WTC11 (cell line): ENCODE measurements at regions not wholly inside any gene's neighbourhood (a gene's known extent, or its start where the extent isn't known, plus 50 kb on each side); places are given as distances from the start of the nearest gene placed in this dataset.

Source experiments
- ATAC-seq: fragments of 200-7000 bp; cut with Tn5 transposase; 2 replicates; pipeline ENCODE4 v1.10.0; 2021; ENCODE audit warnings: mild to moderate bottlenecking, moderate library complexity
- CTCF ChIA-PET: fragments of 300-600 bp; sonication (Branson Sonifier 250); formaldehyde crosslinking; loops from one replicate; lab custom pipeline; 2021; ENCODE audit warnings: antibody characterized with exemption; lab: Charles Lee
- POLR2A ChIA-PET: fragments of 350-600 bp; sonication (Branson Sonifier 250); formaldehyde crosslinking; loops from one replicate; lab custom pipeline; 2021; ENCODE audit warnings: antibody characterized with exemption; lab: Charles Lee
- DNase-seq: peaks from one replicate; pipeline ENCODE4 v3.0.0; 2021; ENCODE audit warnings: low spot score
- H3K27ac Mint-ChIP-seq: 2 replicates; pipeline ENCODE4 v1.8.0; 2021; ENCODE audit warnings: mixed read lengths
- H3K27me3 Mint-ChIP-seq: 2 replicates; pipeline ENCODE4 v1.8.0; 2021; ENCODE audit warnings: low read depth, mild to moderate bottlenecking, moderate library complexity, mixed read lengths
- H3K36me3 Mint-ChIP-seq: 2 replicates; pipeline ENCODE4 v1.8.0; 2021; ENCODE audit warnings: mixed read lengths
- H3K4me1 Mint-ChIP-seq: 2 replicates; pipeline ENCODE4 v1.8.0; 2022; ENCODE audit warnings: mixed read lengths
- H3K4me3 Mint-ChIP-seq: 2 replicates; pipeline ENCODE4 v1.8.0; 2021; ENCODE audit warnings: mild to moderate bottlenecking, moderate library complexity, mixed read lengths
- H3K9me3 Mint-ChIP-seq: 2 replicates; pipeline ENCODE4 v1.8.0; 2021; ENCODE audit warnings: mixed read lengths
- CBFB ChIP-seq: sonication (generic); formaldehyde crosslinking; IDR thresholded peaks from 2 replicates; pipeline ENCODE4 v1.8.1; 2022; ENCODE audit warnings: mild to moderate bottlenecking, low read depth, missing genetic modification reagents
- JUN ChIP-seq: sonication (generic); formaldehyde crosslinking; IDR thresholded peaks from 2 replicates; pipeline ENCODE4 v1.8.0; 2023; ENCODE audit warnings: mild to moderate bottlenecking, missing genetic modification reagents
- NFATC4 ChIP-seq: fragments of 250-450 bp; sonication (Bioruptor Pico); IDR thresholded peaks from 2 replicates; pipeline ENCODE4 v1.9.0; 2021; ENCODE audit warnings: mild to moderate bottlenecking
- NR3C1 ChIP-seq: sonication (generic); formaldehyde crosslinking; conservative IDR thresholded peaks from 2 replicates; pipeline ENCODE4 v1.8.1; 2023; ENCODE audit warnings: low read depth, mild to moderate bottlenecking, missing genetic modification reagents
- ZBTB21 ChIP-seq: sonication (generic); formaldehyde crosslinking; IDR thresholded peaks from 2 replicates; pipeline ENCODE4 v1.8.1; 2023; ENCODE audit warnings: mild to moderate bottlenecking, missing genetic modification reagents, borderline replicate concordance
- ZNF138 ChIP-seq: sonication (generic); formaldehyde crosslinking; conservative IDR thresholded peaks from 2 replicates; pipeline ENCODE4 v1.8.1; 2022; ENCODE audit warnings: mild to moderate bottlenecking, moderate library complexity, missing genetic modification reagents
- ZNF219 ChIP-seq: sonication (generic); formaldehyde crosslinking; IDR thresholded peaks from 2 replicates; pipeline ENCODE4 v1.8.0; 2023; ENCODE audit warnings: missing genetic modification reagents, mild to moderate bottlenecking, borderline replicate concordance
- ZNF232 ChIP-seq: sonication (generic); formaldehyde crosslinking; IDR thresholded peaks from 2 replicates; pipeline ENCODE4 v1.8.0; 2022; ENCODE audit warnings: mild to moderate bottlenecking, missing genetic modification reagents
- ZNF671 ChIP-seq: fragments of 250-450 bp; sonication (Bioruptor Pico); IDR thresholded peaks from 2 replicates; pipeline ENCODE4 v1.8.0; 2021; ENCODE audit warnings: mild to moderate bottlenecking
- TF ChIP-seq, protein P1 (sequence below): sonication (generic); formaldehyde crosslinking; IDR thresholded peaks from 2 replicates; pipeline ENCODE4 v1.8.0; 2023; ENCODE audit warnings: mild to moderate bottlenecking, missing genetic modification reagents
- TF ChIP-seq, protein P2 (sequence below): sonication (generic); formaldehyde crosslinking; IDR thresholded peaks from 2 replicates; pipeline ENCODE4 v1.8.1; 2023; ENCODE audit warnings: mild to moderate bottlenecking, missing genetic modification reagents
- TF ChIP-seq, protein P3 (sequence below): fragments of 250-450 bp; sonication (Bioruptor Pico); IDR thresholded peaks from 2 replicates; pipeline ENCODE4 v1.9.0; 2021; ENCODE audit warnings: mild to moderate bottlenecking, borderline replicate concordance
- TF ChIP-seq, protein P4 (sequence below): fragments of 250-450 bp; sonication (Bioruptor Pico); IDR thresholded peaks from 2 replicates; pipeline ENCODE4 v1.9.0; 2021; ENCODE audit warnings: moderate library complexity, mild to moderate bottlenecking, inconsistent platforms, borderline replicate concordance
- TF ChIP-seq, protein P5 (sequence below): fragments of 250-450 bp; sonication (Bioruptor Pico); IDR thresholded peaks from 2 replicates; pipeline ENCODE4 v1.9.0; 2021; ENCODE audit warnings: mild to moderate bottlenecking
- TF ChIP-seq, protein P6 (sequence below): fragments of 250-450 bp; sonication (Bioruptor Pico); conservative IDR thresholded peaks from 2 replicates; pipeline ENCODE4 v1.9.0; 2021; ENCODE audit warnings: mild to moderate bottlenecking

DNA sequence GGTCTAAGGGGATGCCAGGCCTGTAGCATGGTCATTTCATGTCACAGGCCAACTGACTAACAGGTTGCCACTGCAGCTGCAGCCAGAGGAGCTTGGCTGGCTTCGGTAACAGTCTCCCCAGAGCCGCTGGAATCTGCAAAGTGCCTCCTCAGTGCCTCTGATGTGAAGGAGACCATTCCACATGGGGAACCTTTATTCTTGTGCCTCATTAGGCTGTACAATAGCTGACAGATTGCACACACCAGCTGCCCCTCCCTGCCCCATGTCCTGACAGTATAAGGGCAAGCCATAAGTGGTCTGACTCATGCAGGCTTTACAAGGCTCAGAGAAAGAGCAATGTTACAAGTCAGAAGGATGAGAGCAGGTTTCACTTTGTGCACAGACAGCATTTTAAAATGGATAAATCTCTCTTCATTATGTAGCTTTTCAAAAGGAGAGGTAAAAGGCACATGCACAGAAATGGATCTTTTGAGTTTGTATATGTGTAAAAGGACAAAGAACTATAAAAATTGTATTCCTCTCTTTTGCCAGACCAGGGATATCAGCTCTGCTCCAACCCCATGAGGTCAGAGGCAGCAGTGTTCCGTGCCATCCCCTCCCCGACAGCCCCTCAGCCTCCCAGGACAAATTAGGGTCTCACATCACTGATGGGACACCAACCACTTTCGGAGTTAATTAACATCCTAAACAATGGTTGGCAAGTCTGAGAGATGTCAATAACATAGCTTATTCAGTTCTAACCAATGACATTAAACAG is 467.8 kb downstream of the TMEM232 start (continued):
- TF ChIP-seq, protein P1, sequence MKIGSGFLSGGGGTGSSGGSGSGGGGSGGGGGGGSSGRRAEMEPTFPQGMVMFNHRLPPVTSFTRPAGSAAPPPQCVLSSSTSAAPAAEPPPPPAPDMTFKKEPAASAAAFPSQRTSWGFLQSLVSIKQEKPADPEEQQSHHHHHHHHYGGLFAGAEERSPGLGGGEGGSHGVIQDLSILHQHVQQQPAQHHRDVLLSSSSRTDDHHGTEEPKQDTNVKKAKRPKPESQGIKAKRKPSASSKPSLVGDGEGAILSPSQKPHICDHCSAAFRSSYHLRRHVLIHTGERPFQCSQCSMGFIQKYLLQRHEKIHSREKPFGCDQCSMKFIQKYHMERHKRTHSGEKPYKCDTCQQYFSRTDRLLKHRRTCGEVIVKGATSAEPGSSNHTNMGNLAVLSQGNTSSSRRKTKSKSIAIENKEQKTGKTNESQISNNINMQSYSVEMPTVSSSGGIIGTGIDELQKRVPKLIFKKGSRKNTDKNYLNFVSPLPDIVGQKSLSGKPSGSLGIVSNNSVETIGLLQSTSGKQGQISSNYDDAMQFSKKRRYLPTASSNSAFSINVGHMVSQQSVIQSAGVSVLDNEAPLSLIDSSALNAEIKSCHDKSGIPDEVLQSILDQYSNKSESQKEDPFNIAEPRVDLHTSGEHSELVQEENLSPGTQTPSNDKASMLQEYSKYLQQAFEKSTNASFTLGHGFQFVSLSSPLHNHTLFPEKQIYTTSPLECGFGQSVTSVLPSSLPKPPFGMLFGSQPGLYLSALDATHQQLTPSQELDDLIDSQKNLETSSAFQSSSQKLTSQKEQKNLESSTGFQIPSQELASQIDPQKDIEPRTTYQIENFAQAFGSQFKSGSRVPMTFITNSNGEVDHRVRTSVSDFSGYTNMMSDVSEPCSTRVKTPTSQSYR (CRISPR knock-in tag): no peak
- TF ChIP-seq JUN (CRISPR knock-in tag) (no peak), ZNF671 (CRISPR knock-in tag) (no peak), ZNF232 (CRISPR knock-in tag) (no peak)
- TF ChIP-seq, protein P2, sequence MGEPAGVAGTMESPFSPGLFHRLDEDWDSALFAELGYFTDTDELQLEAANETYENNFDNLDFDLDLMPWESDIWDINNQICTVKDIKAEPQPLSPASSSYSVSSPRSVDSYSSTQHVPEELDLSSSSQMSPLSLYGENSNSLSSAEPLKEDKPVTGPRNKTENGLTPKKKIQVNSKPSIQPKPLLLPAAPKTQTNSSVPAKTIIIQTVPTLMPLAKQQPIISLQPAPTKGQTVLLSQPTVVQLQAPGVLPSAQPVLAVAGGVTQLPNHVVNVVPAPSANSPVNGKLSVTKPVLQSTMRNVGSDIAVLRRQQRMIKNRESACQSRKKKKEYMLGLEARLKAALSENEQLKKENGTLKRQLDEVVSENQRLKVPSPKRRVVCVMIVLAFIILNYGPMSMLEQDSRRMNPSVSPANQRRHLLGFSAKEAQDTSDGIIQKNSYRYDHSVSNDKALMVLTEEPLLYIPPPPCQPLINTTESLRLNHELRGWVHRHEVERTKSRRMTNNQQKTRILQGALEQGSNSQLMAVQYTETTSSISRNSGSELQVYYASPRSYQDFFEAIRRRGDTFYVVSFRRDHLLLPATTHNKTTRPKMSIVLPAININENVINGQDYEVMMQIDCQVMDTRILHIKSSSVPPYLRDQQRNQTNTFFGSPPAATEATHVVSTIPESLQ (CRISPR knock-in tag): no peak

DNA sequence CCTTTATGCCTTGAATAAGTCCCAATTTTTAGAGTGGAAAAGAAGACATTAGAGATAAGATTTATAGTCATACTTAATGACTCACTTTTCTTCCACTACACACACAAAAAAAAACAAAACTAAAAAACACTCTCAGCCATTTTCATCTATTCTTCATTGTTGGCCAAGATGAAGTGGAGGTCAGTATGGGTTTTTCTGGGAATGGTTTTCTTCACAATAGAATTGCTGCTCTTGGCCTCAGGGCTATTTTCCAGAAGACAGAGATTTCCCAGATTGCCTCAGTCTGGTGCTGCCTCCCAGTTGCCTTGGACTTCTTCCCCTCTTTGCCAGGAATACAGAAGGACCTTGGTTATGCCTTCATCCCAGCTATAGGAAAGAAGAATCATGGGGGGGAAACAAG is 463.7 kb downstream of the TMEM232 start:
- Mint-ChIP-seq H3K27me3 (no peaks in the 10 kb centered on the region), H3K27ac (no peak overlapping the region), H3K9me3 (no peaks in the 10 kb centered on the region), H3K4me3 (no peak overlapping the region), H3K36me3 (no peaks in the 10 kb centered on the region), H3K4me1 (peaks cover 10% of the 10 kb centered on the region)
- TF ChIP-seq NFATC4: no peak
- no peak for TF ChIP-seq NR3C1 (CRISPR knock-in tag)
- DNase-seq (no peak), ATAC-seq (no peak)
- POLR2A ChIA-PET: no interaction called here
- CTCF ChIA-PET: no interaction called here

DNA sequence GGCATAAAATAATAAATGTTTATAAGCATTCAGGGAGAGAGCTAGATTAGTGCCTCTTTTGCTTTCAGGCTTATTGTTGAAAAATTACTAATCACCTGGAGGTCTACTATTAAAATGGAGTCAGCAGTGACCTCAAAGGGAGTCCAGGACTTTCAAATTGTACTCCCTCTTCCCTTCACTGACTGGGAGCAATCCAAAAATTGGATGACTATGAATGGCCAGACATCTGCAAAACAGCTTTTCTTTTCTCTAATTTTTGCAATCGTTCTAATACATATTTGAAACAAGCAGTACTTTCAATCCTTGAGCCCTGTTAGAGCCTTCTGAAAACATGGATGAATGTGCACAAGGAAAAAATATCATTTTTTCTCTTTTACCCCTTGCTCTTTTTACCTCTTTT is 461.8 kb downstream of the TMEM232 start:
- no peaks in the 10 kb centered on the region for H3K36me3 Mint-ChIP-seq
- CTCF ChIA-PET: no interaction called here
- no peak for DNase-seq
- TF ChIP-seq CBFB (CRISPR knock-in tag) (no peak), JUN (CRISPR knock-in tag) (no peak), ZNF138 (no peak), ZNF232 (CRISPR knock-in tag) (no peak), ZNF219 (no peak), ZBTB21 (no peak)
- TF ChIP-seq, protein P3, sequence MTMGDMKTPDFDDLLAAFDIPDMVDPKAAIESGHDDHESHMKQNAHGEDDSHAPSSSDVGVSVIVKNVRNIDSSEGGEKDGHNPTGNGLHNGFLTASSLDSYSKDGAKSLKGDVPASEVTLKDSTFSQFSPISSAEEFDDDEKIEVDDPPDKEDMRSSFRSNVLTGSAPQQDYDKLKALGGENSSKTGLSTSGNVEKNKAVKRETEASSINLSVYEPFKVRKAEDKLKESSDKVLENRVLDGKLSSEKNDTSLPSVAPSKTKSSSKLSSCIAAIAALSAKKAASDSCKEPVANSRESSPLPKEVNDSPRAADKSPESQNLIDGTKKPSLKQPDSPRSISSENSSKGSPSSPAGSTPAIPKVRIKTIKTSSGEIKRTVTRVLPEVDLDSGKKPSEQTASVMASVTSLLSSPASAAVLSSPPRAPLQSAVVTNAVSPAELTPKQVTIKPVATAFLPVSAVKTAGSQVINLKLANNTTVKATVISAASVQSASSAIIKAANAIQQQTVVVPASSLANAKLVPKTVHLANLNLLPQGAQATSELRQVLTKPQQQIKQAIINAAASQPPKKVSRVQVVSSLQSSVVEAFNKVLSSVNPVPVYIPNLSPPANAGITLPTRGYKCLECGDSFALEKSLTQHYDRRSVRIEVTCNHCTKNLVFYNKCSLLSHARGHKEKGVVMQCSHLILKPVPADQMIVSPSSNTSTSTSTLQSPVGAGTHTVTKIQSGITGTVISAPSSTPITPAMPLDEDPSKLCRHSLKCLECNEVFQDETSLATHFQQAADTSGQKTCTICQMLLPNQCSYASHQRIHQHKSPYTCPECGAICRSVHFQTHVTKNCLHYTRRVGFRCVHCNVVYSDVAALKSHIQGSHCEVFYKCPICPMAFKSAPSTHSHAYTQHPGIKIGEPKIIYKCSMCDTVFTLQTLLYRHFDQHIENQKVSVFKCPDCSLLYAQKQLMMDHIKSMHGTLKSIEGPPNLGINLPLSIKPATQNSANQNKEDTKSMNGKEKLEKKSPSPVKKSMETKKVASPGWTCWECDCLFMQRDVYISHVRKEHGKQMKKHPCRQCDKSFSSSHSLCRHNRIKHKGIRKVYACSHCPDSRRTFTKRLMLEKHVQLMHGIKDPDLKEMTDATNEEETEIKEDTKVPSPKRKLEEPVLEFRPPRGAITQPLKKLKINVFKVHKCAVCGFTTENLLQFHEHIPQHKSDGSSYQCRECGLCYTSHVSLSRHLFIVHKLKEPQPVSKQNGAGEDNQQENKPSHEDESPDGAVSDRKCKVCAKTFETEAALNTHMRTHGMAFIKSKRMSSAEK (CRISPR knock-in tag): no peak
- TF ChIP-seq, protein P4, sequence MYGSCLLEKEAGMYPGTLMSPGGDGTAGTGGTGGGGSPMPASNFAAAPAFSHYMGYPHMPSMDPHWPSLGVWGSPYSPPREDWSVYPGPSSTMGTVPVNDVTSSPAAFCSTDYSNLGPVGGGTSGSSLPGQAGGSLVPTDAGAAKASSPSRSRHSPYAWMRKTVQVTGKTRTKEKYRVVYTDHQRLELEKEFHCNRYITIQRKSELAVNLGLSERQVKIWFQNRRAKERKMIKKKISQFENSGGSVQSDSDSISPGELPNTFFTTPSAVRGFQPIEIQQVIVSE (CRISPR knock-in tag): no peak
- TF ChIP-seq, protein P5, sequence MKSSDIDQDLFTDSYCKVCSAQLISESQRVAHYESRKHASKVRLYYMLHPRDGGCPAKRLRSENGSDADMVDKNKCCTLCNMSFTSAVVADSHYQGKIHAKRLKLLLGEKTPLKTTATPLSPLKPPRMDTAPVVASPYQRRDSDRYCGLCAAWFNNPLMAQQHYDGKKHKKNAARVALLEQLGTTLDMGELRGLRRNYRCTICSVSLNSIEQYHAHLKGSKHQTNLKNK (CRISPR knock-in tag): no peak
- TF ChIP-seq, protein P6, sequence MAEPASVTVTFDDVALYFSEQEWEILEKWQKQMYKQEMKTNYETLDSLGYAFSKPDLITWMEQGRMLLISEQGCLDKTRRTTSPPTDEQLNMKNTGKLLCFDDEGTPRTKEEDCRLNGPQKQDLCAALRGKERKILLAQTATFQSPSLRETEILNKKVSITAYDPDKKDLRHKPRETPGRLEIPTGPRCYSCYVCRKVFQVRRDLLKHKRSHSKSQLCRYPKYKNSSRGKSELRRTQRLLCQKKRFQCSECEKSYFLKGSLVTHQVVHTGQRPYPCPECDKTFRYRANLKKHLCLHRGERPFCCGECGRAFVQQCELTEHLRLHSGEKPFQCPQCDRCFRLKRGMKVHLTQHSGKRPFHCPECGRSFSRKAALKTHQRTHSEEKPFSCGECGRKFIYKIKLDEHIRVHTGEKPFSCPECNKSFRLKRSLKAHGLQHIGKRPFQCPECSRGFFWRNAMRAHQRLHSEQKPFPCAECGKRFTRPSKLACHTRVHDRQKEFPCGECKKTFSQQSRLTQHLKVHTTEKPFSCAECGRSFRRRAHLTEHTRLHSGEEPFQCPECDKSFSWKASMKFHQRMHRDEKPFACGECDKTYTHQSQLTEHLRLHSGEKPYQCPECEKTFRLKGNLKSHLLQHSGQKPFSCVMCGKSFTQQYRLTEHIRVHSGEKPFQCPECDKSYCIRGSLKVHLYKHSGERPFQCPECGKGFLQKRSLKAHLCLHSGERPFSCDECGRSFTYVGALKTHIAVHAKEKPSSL: no peak
- POLR2A ChIA-PET: no interaction called here
- no peaks in the 10 kb centered on the region for H3K27me3 Mint-ChIP-seq
- ATAC-seq: no peak
- no peak overlapping the region for H3K27ac Mint-ChIP-seq
- peaks cover 6% of the 10 kb centered on the region; the same call in 1 of the 2 replicates for H3K4me1 Mint-ChIP-seq
- H3K4me3 Mint-ChIP-seq: no peak overlapping the region
- H3K9me3 Mint-ChIP-seq: no peaks in the 10 kb centered on the region
